Caco-2 (cell line): ENCODE measurements at regions not wholly inside any gene's neighbourhood (a gene's known extent, or its start where the extent isn't known, plus 50 kb on each side); places are given as distances from the start of the nearest gene placed in this dataset.

Experiments
- BruUV-seq: library from RNA; stranded (reverse); fragments of 400-500 nt; replicated peaks from 2 replicates; lab custom pipeline; 2021; lab: Mats Ljungman, UMichigan
- CTCF ChIA-PET: fragments of 300-600 bp; sonication (Branson Sonifier 250); formaldehyde crosslinking; loops from one replicate; lab custom pipeline; 2022; ENCODE audit warnings: antibody characterized with exemption; lab: Charles Lee
- POLR2A ChIA-PET: fragments of 300-600 bp; sonication (Branson Sonifier 250); formaldehyde crosslinking; loops from one replicate; lab custom pipeline; 2022; ENCODE audit warnings: antibody characterized with exemption; lab: Charles Lee
- DNase-seq, 2 experiments: peaks; one replicate each; pipeline versions ENCODE4 v3.0.0 to v3.0.0-alpha.2; 2020 to 2022
- H3K27me3 ChIP-seq: replicated peaks from 2 replicates; pipeline ENCODE4 v1.6.0; 2011; ENCODE audit warnings: low read length; ENCODE audit not compliant: control insufficient read depth, insufficient read depth
- H3K36me3 ChIP-seq: 2 replicates; pipeline ENCODE4 v1.5.1; 2011; ENCODE audit warnings: low read length; ENCODE audit not compliant: control insufficient read depth, insufficient read depth
- H3K4me1 ChIP-seq: fragments of 250-450 bp; sonication (Bioruptor Pico); 2 replicates; pipeline ENCODE4 v1.5.1; 2020; ENCODE audit warnings: mild to moderate bottlenecking
- H3K4me3 ChIP-seq: 2 replicates; pipeline ENCODE4 v1.5.1; 2011; ENCODE audit warnings: low read depth, mild to moderate bottlenecking, control low read depth, low read length
- H3K9me3 ChIP-seq: fragments of 250-450 bp; sonication (Bioruptor Pico); 2 replicates; pipeline ENCODE4 v1.5.1; 2020; ENCODE audit warnings: mild to moderate bottlenecking, moderate library complexity
- H3K27ac Mint-ChIP-seq: one replicate; pipeline ENCODE4 v1.8.0; 2022; ENCODE audit warnings: mixed read lengths; ENCODE audit not compliant: unreplicated experiment
- H3K27me3 Mint-ChIP-seq: one replicate; pipeline ENCODE4 v1.8.0; 2022; ENCODE audit warnings: mixed read lengths; ENCODE audit not compliant: insufficient read depth, unreplicated experiment
- H3K36me3 Mint-ChIP-seq: one replicate; pipeline ENCODE4 v1.8.0; 2022; ENCODE audit warnings: mild to moderate bottlenecking, mixed read lengths; ENCODE audit not compliant: insufficient read depth, unreplicated experiment
- H3K4me1 Mint-ChIP-seq: one replicate; pipeline ENCODE4 v1.8.0; 2022; ENCODE audit warnings: low read depth, mixed read lengths; ENCODE audit not compliant: unreplicated experiment
- H3K4me3 Mint-ChIP-seq: one replicate; pipeline ENCODE4 v1.8.0; 2022; ENCODE audit warnings: mild to moderate bottlenecking, moderate library complexity, mixed read lengths; ENCODE audit not compliant: unreplicated experiment
- H3K9me3 Mint-ChIP-seq: one replicate; pipeline ENCODE4 v1.8.0; 2022; ENCODE audit warnings: mixed read lengths; ENCODE audit not compliant: unreplicated experiment
- CTCF ChIP-seq, 2 experiments: fragments of 200-600 bp in 1 of 2; IDR thresholded peaks; 1 replicate in 1 of 2; 2 replicates in 1 of 2; pipeline versions ENCODE4 v1.5.1 to v1.8.0; 2011 to 2022; ENCODE audit warnings: antibody characterized with exemption in 1 of 2, control low read depth in 1 of 2, inconsistent platforms in 1 of 2, low read depth in 1 of 2, low read length in 1 of 2, mild to moderate bottlenecking in 1 of 2, moderate library complexity in 1 of 2; ENCODE audit not compliant: insufficient read depth in 1 of 2, severe bottlenecking in 1 of 2, unreplicated experiment in 1 of 2
- intact Hi-C: fragments of 100-400 bp; cut with micrococcal nuclease; formaldehyde crosslinking; loops from one replicate; pipeline ENCODE4 v1.10.0; 2022; ENCODE audit not compliant: unreplicated experiment

GRCh38 chr10:78541481-78542140 lies 507.9 kb downstream of the RPS24 start:
- peaks cover 6% of the 10 kb centered on the region for H3K36me3 Mint-ChIP-seq
- no peaks in the 10 kb centered on the region for H3K36me3 ChIP-seq
- H3K9me3 ChIP-seq: 0 out of 2 replicates have a peak, but pooled peaks cover 2% of the 10 kb centered on the region
- no peaks in the 10 kb centered on the region for H3K27me3 Mint-ChIP-seq
- no peaks in the 10 kb centered on the region for H3K27me3 ChIP-seq
- intact Hi-C loops: no loop called here
- ChIA-PET CTCF (no interaction called here), POLR2A (interaction anchor here (0.6 kb wide), 1 partner anchor 12 kb away, joined by 3 read pairs; no protein-coding TSS in a partner anchor)
- no peak overlapping the region for H3K4me3 Mint-ChIP-seq
- no peak overlapping the region for H3K4me3 ChIP-seq
- DNase-seq: no peak
- peaks cover 20% of the 10 kb centered on the region for H3K4me1 ChIP-seq
- peak overlapping the region; percentile 71 for H3K27ac Mint-ChIP-seq
- no peaks in the 10 kb centered on the region for H3K9me3 Mint-ChIP-seq
- BruUV-seq: no TSS peak
- peaks cover 27% of the 10 kb centered on the region for H3K4me1 Mint-ChIP-seq
- TF ChIP-seq CTCF (IDR thresholded peaks at IDR 0.05; ENCODE audit: insufficient read depth in 1 of 2, low read depth in 1 of 2, low read length in 1 of 2, severe bottlenecking in 1 of 2, unreplicated experiment in 1 of 2): no peak

DNA sequence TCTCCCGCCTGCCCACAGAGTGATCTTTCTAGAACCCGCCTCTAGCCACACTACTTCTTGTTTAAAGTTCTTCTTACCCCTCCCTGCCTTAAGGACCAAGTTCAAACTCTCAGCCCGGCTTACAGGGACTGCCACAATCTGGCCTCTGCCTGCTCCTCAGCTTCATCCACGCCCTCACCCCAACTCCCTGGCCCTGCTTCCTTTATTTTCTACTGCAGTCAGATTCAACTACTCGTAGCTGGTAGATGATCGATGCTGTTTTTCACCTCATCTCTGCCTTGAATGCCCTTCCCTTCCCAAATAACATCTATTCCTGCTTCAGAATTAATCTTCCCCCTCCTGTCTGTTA lies 508.5 kb downstream of the RPS24 start:
- BruUV-seq: no TSS peak
- POLR2A ChIA-PET: no interaction called here
- no peak for TF ChIP-seq CTCF (IDR thresholded peaks at IDR 0.05; ENCODE audit: insufficient read depth in 1 of 2, low read depth in 1 of 2, low read length in 1 of 2, severe bottlenecking in 1 of 2, unreplicated experiment in 1 of 2)
- Histone ChIP-seq H3K36me3 (no peaks in the 10 kb centered on the region), H3K4me3 (no peak overlapping the region), H3K4me1 (peaks cover 20% of the 10 kb centered on the region), H3K9me3 (0 out of 2 replicates have a peak, but pooled peaks cover 2% of the 10 kb centered on the region), H3K27me3 (no peaks in the 10 kb centered on the region)
- H3K4me1 Mint-ChIP-seq: peaks cover 27% of the 10 kb centered on the region
- intact Hi-C loops: no loop called here
- peak overlapping the region; percentile 71 for H3K27ac Mint-ChIP-seq
- CTCF ChIA-PET: interaction anchor here (1.2 kb wide), 1 partner anchor 510 kb away, joined by 3 read pairs; no protein-coding TSS in a partner anchor
- peaks cover 6% of the 10 kb centered on the region for H3K36me3 Mint-ChIP-seq
- no peak overlapping the region for H3K4me3 Mint-ChIP-seq
- no peak for DNase-seq
- H3K9me3 Mint-ChIP-seq: no peaks in the 10 kb centered on the region
- H3K27me3 Mint-ChIP-seq: no peaks in the 10 kb centered on the region

GRCh38 chr10:78542521-78542920 lies 508.9 kb downstream of the RPS24 start:
- Histone ChIP-seq H3K27me3 (no peaks in the 10 kb centered on the region), H3K9me3 (0 out of 2 replicates have a peak, but pooled peaks cover 2% of the 10 kb centered on the region), H3K4me1 (peaks cover 20% of the 10 kb centered on the region), H3K36me3 (no peaks in the 10 kb centered on the region), H3K4me3 (no peak overlapping the region)
- CTCF ChIA-PET: interaction anchor here (1.2 kb wide), 1 partner anchor 510 kb away, joined by 3 read pairs; no protein-coding TSS in a partner anchor
- Mint-ChIP-seq H3K27me3 (no peaks in the 10 kb centered on the region), H3K4me3 (no peak overlapping the region), H3K27ac (peak overlapping the region; percentile 71), H3K9me3 (no peaks in the 10 kb centered on the region), H3K36me3 (peaks cover 6% of the 10 kb centered on the region), H3K4me1 (peaks cover 27% of the 10 kb centered on the region)
- intact Hi-C loops: no loop called here
- BruUV-seq: no TSS peak
- no peak for DNase-seq
- TF ChIP-seq CTCF (IDR thresholded peaks at IDR 0.05; ENCODE audit: insufficient read depth in 1 of 2, low read depth in 1 of 2, low read length in 1 of 2, severe bottlenecking in 1 of 2, unreplicated experiment in 1 of 2): no peak
- POLR2A ChIA-PET: no interaction called here
